WTC11 (cell line): ENCODE measurements at regions not wholly inside any gene's neighbourhood (a gene's known extent, or its start where the extent isn't known, plus 50 kb on each side); places are given as distances from the start of the nearest gene placed in this dataset.
A peak's percentile ranks its signal among the peaks of the same experiment; 100 is the strongest.

Experiments
- ATAC-seq: fragments of 200-7000 bp; cut with Tn5 transposase; 2 replicates; pipeline ENCODE4 v1.10.0; 2021; ENCODE audit warnings: mild to moderate bottlenecking, moderate library complexity
- CTCF ChIA-PET: fragments of 300-600 bp; sonication (Branson Sonifier 250); formaldehyde crosslinking; loops from one replicate; lab custom pipeline; 2021; ENCODE audit warnings: antibody characterized with exemption; lab: Charles Lee
- POLR2A ChIA-PET: fragments of 350-600 bp; sonication (Branson Sonifier 250); formaldehyde crosslinking; loops from one replicate; lab custom pipeline; 2021; ENCODE audit warnings: antibody characterized with exemption; lab: Charles Lee
- DNase-seq: peaks from one replicate; pipeline ENCODE4 v3.0.0; 2021; ENCODE audit warnings: low spot score
- H3K27ac Mint-ChIP-seq: 2 replicates; pipeline ENCODE4 v1.8.0; 2021; ENCODE audit warnings: mixed read lengths
- H3K27me3 Mint-ChIP-seq: 2 replicates; pipeline ENCODE4 v1.8.0; 2021; ENCODE audit warnings: low read depth, mild to moderate bottlenecking, moderate library complexity, mixed read lengths
- H3K36me3 Mint-ChIP-seq: 2 replicates; pipeline ENCODE4 v1.8.0; 2021; ENCODE audit warnings: mixed read lengths
- H3K4me1 Mint-ChIP-seq: 2 replicates; pipeline ENCODE4 v1.8.0; 2022; ENCODE audit warnings: mixed read lengths
- H3K4me3 Mint-ChIP-seq: 2 replicates; pipeline ENCODE4 v1.8.0; 2021; ENCODE audit warnings: mild to moderate bottlenecking, moderate library complexity, mixed read lengths
- H3K9me3 Mint-ChIP-seq: 2 replicates; pipeline ENCODE4 v1.8.0; 2021; ENCODE audit warnings: mixed read lengths
- ARID4B ChIP-seq: sonication (generic); formaldehyde crosslinking; IDR thresholded peaks from 2 replicates; pipeline ENCODE4 v1.8.0; 2023; ENCODE audit warnings: missing genetic modification reagents, mild to moderate bottlenecking, borderline replicate concordance
- ATF1 ChIP-seq: sonication (generic); formaldehyde crosslinking; IDR thresholded peaks from 2 replicates; pipeline ENCODE4 v1.8.1; 2023; ENCODE audit warnings: mild to moderate bottlenecking, moderate library complexity, missing genetic modification reagents
- CREB1 ChIP-seq: sonication (generic); formaldehyde crosslinking; IDR thresholded peaks from 2 replicates; pipeline ENCODE4 v1.8.0; 2023; ENCODE audit warnings: mild to moderate bottlenecking, missing genetic modification reagents
- CTCF ChIP-seq: fragments of 200-600 bp; IDR thresholded peaks from 2 replicates; pipeline ENCODE4 v1.8.0; 2022; ENCODE audit warnings: antibody characterized with exemption
- ERG ChIP-seq: fragments of 250-450 bp; sonication (Bioruptor Pico); IDR thresholded peaks from 2 replicates; pipeline ENCODE4 v1.8.0; 2021; ENCODE audit warnings: mild to moderate bottlenecking
- GABPB1 ChIP-seq: sonication (generic); formaldehyde crosslinking; IDR thresholded peaks from 2 replicates; pipeline ENCODE4 v1.8.1; 2023; ENCODE audit warnings: mild to moderate bottlenecking, missing genetic modification reagents
- HMGA2 ChIP-seq: fragments of 250-450 bp; sonication (Bioruptor Pico); IDR thresholded peaks from 2 replicates; pipeline ENCODE4 v1.4.0; 2021; ENCODE audit warnings: mild to moderate bottlenecking, moderate library complexity
- KAT7 ChIP-seq: sonication (generic); formaldehyde crosslinking; IDR thresholded peaks from 2 replicates; pipeline ENCODE4 v1.8.1; 2023; ENCODE audit warnings: missing genetic modification reagents, mild to moderate bottlenecking, borderline replicate concordance
- MAX ChIP-seq: sonication (generic); formaldehyde crosslinking; IDR thresholded peaks from 2 replicates; pipeline ENCODE4 v1.8.0; 2022; ENCODE audit warnings: mild to moderate bottlenecking, missing genetic modification reagents
- PREB ChIP-seq: sonication (generic); formaldehyde crosslinking; IDR thresholded peaks from 2 replicates; pipeline ENCODE4 v1.8.1; 2022; ENCODE audit warnings: mild to moderate bottlenecking, missing genetic modification reagents, moderate library complexity, borderline replicate concordance
- SMAD4 ChIP-seq: sonication (generic); formaldehyde crosslinking; IDR thresholded peaks from 2 replicates; pipeline ENCODE4 v1.8.0; 2022; ENCODE audit warnings: mild to moderate bottlenecking, missing genetic modification reagents
- SOX15 ChIP-seq: fragments of 250-450 bp; sonication (Bioruptor Pico); IDR thresholded peaks from 2 replicates; pipeline ENCODE4 v1.9.0; 2021; ENCODE audit warnings: mild to moderate bottlenecking
- TEAD4 ChIP-seq: sonication (generic); formaldehyde crosslinking; IDR thresholded peaks from 2 replicates; pipeline ENCODE4 v1.8.0; 2022; ENCODE audit warnings: mild to moderate bottlenecking, missing genetic modification reagents
- USF2 ChIP-seq: sonication (generic); formaldehyde crosslinking; IDR thresholded peaks from 2 replicates; pipeline ENCODE4 v1.8.1; 2023; ENCODE audit warnings: mild to moderate bottlenecking, missing genetic modification reagents, moderate library complexity
- ZMAT4 ChIP-seq: fragments of 250-450 bp; sonication (Bioruptor Pico); IDR thresholded peaks from 2 replicates; pipeline ENCODE4 v1.9.0; 2021; ENCODE audit warnings: mild to moderate bottlenecking
- ZNF317 ChIP-seq: sonication (generic); formaldehyde crosslinking; IDR thresholded peaks from 2 replicates; pipeline ENCODE4 v1.8.1; 2023; ENCODE audit warnings: low read depth, mild to moderate bottlenecking, moderate library complexity, missing genetic modification reagents, borderline replicate concordance
- ZNF512 ChIP-seq: sonication (generic); formaldehyde crosslinking; IDR thresholded peaks from 2 replicates; pipeline ENCODE4 v1.8.1; 2022; ENCODE audit warnings: missing genetic modification reagents, borderline replicate concordance
- ZNF671 ChIP-seq: fragments of 250-450 bp; sonication (Bioruptor Pico); IDR thresholded peaks from 2 replicates; pipeline ENCODE4 v1.8.0; 2021; ENCODE audit warnings: mild to moderate bottlenecking

GRCh38 chr4:158327525-158327924, 117.2 kb downstream of the TMEM144 start:
- ATAC-seq (peak; percentile 99), DNase-seq (peak; percentile 32)
- no peak overlapping the region for H3K4me3 Mint-ChIP-seq
- POLR2A ChIA-PET, result no interaction called here
- CTCF ChIA-PET, result interaction anchor here (0.5 to 1.2 kb wide), 2 partner anchors 19 to 1008 kb away, joined by 4 to 5 read pairs; no protein-coding TSS in a partner anchor
- peaks cover 7% of the 10 kb centered on the region for H3K9me3 Mint-ChIP-seq
- H3K36me3 Mint-ChIP-seq, result no peaks in the 10 kb centered on the region
- peak overlapping the region; percentile 91 for H3K27ac Mint-ChIP-seq
- H3K27me3 Mint-ChIP-seq, result no peaks in the 10 kb centered on the region
- peaks cover 13% of the 10 kb centered on the region for H3K4me1 Mint-ChIP-seq
- TF ChIP-seq CTCF, result no peak
- TF ChIP-seq USF2, result no peak
- 0 out of 2 replicates have a peak, but pooled peaks have one; percentile 20 for TF ChIP-seq MAX (CRISPR knock-in tag)
- TF ChIP-seq ZNF671 (CRISPR knock-in tag), result no peak

GRCh38 chr4:158331863-158332262, 121.6 kb downstream of the TMEM144 start:
- CTCF ChIA-PET, result no interaction called here
- H3K27me3 Mint-ChIP-seq, result no peaks in the 10 kb centered on the region
- peaks cover 28% of the 10 kb centered on the region for H3K4me1 Mint-ChIP-seq
- no peak for DNase-seq
- no peak overlapping the region for H3K4me3 Mint-ChIP-seq
- TF ChIP-seq KAT7 (CRISPR knock-in tag), result no peak
- no peak for TF ChIP-seq PREB (CRISPR knock-in tag)
- no peak for TF ChIP-seq ARID4B
- no peak for TF ChIP-seq ZMAT4
- TF ChIP-seq CREB1 (CRISPR knock-in tag), result no peak
- TF ChIP-seq SOX15 (CRISPR knock-in tag), result no peak
- no peak for TF ChIP-seq ERG
- TF ChIP-seq ATF1, result no peak
- TF ChIP-seq ZNF317 (CRISPR knock-in tag), result no peak
- TF ChIP-seq SMAD4 (CRISPR knock-in tag), result no peak
- no peak for TF ChIP-seq ZNF512 (CRISPR knock-in tag)
- no peak for TF ChIP-seq TEAD4 (CRISPR knock-in tag)
- no peak for TF ChIP-seq HMGA2 (CRISPR knock-in tag)
- no peak for TF ChIP-seq GABPB1
- peaks cover 15% of the 10 kb centered on the region for H3K9me3 Mint-ChIP-seq
- POLR2A ChIA-PET, result no interaction called here
- no peak overlapping the region for H3K27ac Mint-ChIP-seq
- no peak for ATAC-seq
- no peaks in the 10 kb centered on the region for H3K36me3 Mint-ChIP-seq
